HG03558 (cell line): ENCODE measurements at regions not wholly inside any gene's neighbourhood (a gene's known extent, or its start where the extent isn't known, plus 50 kb on each side); places are given as distances from the start of the nearest gene placed in this dataset.

Experiments used
- ATAC-seq: cut with Tn5 transposase; IDR thresholded peaks from one replicate; pipeline ENCODE4 v1.9.1; 2021; ENCODE audit warnings: moderate number of reproducible peaks; ENCODE audit not compliant: unreplicated experiment; ENCODE audit errors: extremely low read depth

- no peak for ATAC-seq
Observed at GRCh38 chr13:31029102-31029501, 96.6 kb downstream of the TEX26 start.

GRCh38 chr13:31027136-31027535 is 94.7 kb downstream of the TEX26 start:
- no peak for ATAC-seq
